Hindlimb muscle (tissue), 1 donor: ENCODE measurements at regions not wholly inside any gene's neighbourhood (a gene's known extent, or its start where the extent isn't known, plus 50 kb on each side); places are given as distances from the start of the nearest gene placed in this dataset.
"Not testable (repeated sequence)": the region's sequence is repeated elsewhere in the genome, so short reads cannot be mapped to it uniquely, and the experiment has no call there.

ENCODE experiments used
- DNase-seq: peaks from one replicate; pipeline ENCODE4 v3.0.0-alpha.2; 2013

- no peak for DNase-seq
These were observed 437.1 kb downstream of the DCDC2C start for GRCh38 chr2:4140281-4140970.

DNA sequence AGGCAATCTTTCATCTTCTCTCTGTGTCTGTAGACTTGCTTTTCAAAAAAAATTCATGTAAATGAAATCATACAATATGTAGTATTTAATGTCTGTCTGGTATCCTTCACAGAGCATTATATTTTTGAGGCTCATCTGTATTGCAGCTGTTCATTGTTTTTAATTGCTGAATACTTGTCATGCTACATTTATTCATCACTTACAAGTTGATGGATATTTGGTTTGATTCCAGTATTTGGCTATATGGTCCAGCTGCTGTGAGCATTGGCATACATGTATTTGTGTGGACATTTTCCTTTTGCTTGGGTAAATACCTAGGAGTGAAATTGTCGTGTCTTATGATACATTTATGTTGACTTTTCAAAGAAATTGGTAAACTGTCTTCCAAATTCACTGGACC lies 441.4 kb downstream of the DCDC2C start:
- DNase-seq, result no peak

GRCh38 chr2:4151521-4151920 lies 448.1 kb downstream of the DCDC2C start:
- DNase-seq, result no peak

DNA sequence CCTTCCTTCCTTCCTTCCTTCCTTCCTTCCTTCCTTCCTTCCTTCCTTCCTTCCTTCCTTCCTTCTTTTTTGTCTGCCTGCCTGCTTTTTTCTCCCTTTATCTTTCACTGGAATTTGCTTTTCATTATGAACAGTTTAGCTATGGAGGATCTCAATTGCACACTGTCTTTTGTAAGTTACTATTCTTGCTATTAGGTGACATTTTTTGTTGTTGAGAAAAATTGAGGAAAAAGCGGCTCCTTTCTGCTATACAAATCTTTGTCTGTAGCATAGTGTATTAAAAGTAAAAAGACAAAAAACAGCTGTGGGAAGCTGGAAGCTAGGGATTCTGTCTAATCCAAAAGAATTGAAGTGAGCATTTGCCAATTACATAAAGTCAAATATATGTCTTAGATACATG lies 448.7 kb downstream of the DCDC2C start:
- DNase-seq, result no peak

- no peak for DNase-seq
These were observed 465.5 kb downstream of the DCDC2C start for GRCh38 chr2:4168834-4169233.

- DNase-seq, result no peak
These were observed 471.4 kb downstream of the DCDC2C start for GRCh38 chr2:4174796-4175195.

GRCh38 chr2:4175343-4175742 lies 472.0 kb downstream of the DCDC2C start:
- DNase-seq, result no peak

DNA sequence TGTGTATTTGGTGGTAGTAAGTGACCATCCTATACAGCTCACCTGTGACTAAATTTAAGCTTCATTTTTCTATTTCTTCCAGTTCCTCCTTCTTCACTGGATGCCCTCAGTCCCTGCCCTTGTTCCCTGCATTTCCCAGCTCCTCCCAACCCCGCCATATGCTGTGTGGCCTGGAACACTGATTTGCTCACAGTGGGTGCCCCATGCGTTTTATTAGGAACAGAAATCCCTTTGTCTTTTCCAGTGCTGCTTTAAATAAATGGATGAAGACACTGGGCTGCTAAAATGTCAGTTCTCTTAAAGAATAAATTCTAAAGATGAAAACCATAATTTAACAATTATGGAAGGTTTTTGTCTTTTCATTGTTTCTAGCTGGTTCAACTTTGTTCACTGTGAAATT lies 477.3 kb downstream of the DCDC2C start:
- DNase-seq, result no peak

GRCh38 chr2:4181062-4181461 lies 477.7 kb downstream of the DCDC2C start:
- no peak for DNase-seq

- DNase-seq, result no peak
These were observed 485.2 kb downstream of the DCDC2C start for GRCh38 chr2:4188561-4188960.

- DNase-seq, result no peak
These were observed 487.2 kb downstream of the DCDC2C start for GRCh38 chr2:4190548-4190947.

DNA sequence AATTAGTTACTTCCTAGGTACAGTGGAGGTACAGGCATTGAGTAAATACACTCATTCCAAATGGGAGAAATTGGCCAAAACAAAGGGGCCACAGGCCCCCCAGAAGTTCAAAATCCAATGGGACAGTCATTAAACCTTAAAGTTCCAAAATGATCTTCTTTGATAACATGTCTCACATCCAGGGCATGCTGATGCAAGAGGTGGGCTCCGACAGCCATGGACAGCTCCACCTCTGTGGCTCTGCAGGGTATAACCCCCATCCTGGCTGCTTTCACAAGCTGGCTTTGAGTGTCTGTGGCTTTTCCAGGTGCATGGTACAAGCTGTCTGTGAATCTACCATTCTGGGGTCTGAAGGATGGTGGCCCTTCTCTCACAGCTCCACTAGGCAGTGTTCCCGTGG lies 488.7 kb downstream of the DCDC2C start:
- no peak for DNase-seq

DNA sequence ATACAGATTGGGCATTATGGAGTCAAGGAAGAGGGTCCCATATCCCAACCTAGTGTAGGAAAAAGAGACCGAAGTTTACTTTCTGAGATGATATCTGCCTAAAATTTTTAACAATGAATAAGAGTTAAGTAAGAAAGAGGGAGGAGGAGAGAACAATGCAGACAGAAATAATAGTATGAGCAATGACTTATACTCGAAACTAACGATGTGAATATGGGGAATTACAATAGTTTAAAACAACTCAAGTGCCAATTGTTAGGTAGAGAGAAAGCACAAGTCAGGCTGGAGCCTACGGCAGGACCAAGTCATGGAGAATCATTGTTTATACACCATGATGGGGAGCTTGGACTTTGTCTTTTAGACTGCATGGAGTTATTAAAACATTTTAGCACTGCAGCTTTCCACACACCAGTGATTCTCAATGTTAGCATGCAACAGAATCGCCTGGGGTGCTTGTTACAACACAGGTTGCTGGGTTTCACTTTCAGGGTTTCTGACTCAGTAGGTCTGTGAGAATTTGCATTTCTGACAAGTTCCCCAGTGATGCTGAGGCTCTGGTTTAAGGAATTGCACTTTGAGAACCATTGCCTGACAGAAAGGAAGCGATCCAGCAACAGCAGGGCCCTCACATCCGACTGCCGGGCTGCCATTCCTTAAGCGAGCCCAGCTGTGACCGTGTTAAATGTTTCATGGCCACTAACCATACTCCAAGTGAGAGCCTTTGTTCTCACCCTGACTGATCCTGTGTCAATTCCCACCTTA lies 511.2 kb downstream of the DCDC2C start:
- DNase-seq, result no peak

- no peak for DNase-seq
These were observed 514.4 kb downstream of the DCDC2C start for GRCh38 chr2:4217737-4218136.

GRCh38 chr2:4219101-4219500 lies 515.7 kb downstream of the DCDC2C start:
- no peak for DNase-seq

- no peak for DNase-seq
These were observed 516.2 kb downstream of the DCDC2C start for GRCh38 chr2:4219571-4219970.

DNA sequence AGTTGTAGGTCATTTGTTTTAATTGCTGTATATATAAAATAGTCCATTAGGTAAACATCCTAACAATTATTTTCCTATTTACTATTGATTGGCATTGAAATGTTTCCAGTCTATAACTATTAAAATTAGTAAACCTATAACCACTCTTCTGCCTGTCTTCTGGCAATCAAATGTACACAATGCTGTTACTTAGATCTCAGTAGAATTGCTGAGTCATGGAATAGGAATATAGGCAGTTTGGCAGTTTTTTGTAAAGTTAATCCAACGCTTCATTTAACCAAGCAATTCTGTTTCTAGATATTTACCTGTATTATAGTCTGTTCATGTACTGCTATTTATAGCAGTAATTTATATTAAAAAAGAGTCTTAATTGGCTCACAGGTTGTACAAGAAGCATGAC lies 518.1 kb downstream of the DCDC2C start:
- no peak for DNase-seq

- no peak for DNase-seq
These were observed 518.5 kb downstream of the DCDC2C start for GRCh38 chr2:4221845-4222244.

DNA sequence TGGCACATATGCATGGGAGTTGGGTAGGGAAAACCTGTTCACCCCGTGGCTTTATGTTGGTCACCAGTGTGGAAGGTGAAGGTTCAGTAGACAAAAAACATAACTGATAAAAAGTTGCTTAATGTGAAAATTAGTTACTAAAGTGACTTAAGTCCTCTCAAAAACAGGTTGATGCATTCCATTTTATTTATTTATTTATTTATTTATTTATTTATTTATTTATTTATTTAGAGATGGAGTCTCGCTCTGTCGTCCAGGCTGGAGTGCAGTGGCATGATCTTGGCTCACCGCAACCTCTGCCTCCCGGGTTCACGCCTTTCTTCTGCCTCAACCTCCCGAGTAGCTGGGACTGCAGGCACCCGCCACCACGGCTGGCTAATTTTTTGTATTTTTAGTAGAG lies 541.0 kb downstream of the DCDC2C start:
- not testable (repeated sequence) for DNase-seq

GRCh38 chr2:4246364-4247131 lies 543.2 kb downstream of the DCDC2C start:
- DNase-seq, result no peak

GRCh38 chr2:4247791-4248190 lies 544.4 kb downstream of the DCDC2C start:
- DNase-seq, result no peak

GRCh38 chr2:4255491-4255890 lies 552.1 kb downstream of the DCDC2C start:
- DNase-seq, result no peak

DNA sequence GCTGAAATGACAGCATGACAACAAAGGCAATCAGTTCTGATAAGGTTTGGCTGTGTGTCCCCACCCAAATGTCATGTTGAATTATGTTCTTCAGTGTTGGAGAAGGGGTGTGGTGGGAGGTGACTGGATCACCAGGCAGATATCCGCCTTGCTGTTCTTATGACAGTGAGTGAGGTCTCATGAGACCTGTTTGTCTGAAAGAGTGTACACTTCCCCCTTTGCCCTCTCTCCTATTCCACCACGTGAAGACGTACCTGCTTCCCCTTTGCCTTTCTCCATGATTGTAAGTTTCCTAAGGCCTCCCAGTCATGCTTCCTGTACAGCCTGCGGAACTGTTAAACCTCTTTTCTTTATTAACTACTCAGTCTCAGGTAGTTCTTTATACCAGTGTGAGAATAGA lies 553.0 kb downstream of the DCDC2C start:
- DNase-seq, result no peak

GRCh38 chr2:4258563-4258962 lies 555.2 kb downstream of the DCDC2C start:
- DNase-seq, result no peak
